Erythroblast (primary cell): ENCODE measurements at regions not wholly inside any gene's neighbourhood (a gene's known extent, or its start where the extent isn't known, plus 50 kb on each side); places are given as distances from the start of the nearest gene placed in this dataset.

Experiments
- GATA1 ChIP-seq: IDR thresholded peaks from 2 replicates; pipeline ENCODE4 v1.6.1; 2011; ENCODE audit warnings: low read depth, mild to moderate bottlenecking, control low read depth, low read length, moderate library complexity
- POLR2A ChIP-seq: IDR thresholded peaks from 2 replicates; pipeline ENCODE4 v1.6.1; 2011; ENCODE audit warnings: mild to moderate bottlenecking, low read length

DNA sequence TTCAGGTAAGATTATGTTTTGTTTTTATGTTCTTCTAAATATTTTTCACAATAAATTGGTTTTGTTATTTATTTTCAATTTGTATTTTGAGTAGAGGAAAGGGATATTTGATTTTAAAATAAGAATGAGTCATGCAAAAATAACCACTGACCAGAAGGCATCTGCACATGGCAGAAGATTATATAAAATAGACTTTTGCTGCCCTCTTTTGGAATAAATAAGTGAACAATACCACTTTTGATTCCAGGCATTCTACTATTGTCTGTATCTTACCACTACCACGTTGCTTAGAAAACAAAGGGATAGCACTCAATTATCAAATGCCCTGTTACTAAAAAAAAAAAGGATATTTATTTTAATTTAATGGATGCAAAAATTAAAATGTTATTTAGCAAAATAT, 227.3 kb upstream of the ITGA1 start:
- TF ChIP-seq POLR2A (no peak), GATA1 (no peak)
